ENCODE measurements at regions not wholly inside any gene's neighbourhood (a gene's known extent, or its start where the extent isn't known, plus 50 kb on each side); places are given as distances from the start of the nearest gene placed in this dataset.

DNA sequence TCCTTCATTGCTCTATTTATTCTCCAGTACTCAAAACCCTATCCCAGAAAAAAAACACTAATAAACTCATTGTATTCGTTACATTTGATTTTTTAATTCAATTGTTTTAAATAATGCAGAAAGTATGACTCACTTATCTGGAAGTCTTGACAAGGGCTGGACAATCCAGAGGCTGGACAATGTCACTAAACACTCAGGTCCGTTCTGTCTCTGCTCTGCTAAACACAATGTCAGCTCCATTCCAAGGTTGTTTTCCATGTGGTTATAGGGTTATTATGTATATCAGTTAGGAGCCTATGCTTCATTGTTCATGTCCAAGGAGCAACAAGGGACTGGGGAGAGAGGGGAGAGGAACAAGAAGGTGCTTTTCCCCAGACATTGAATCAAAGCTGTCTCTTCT is 125.5 kb downstream of the IRS1 start:
- H3K27ac ChIP-seq: no peak overlapping the region
- no peaks in the 10 kb centered on the region for H3K9me3 ChIP-seq
- H3K9ac ChIP-seq (ENCODE audit: low read depth in 2 of 2, low read length in 2 of 2): no peak overlapping the region
- TF ChIP-seq, protein P1, sequence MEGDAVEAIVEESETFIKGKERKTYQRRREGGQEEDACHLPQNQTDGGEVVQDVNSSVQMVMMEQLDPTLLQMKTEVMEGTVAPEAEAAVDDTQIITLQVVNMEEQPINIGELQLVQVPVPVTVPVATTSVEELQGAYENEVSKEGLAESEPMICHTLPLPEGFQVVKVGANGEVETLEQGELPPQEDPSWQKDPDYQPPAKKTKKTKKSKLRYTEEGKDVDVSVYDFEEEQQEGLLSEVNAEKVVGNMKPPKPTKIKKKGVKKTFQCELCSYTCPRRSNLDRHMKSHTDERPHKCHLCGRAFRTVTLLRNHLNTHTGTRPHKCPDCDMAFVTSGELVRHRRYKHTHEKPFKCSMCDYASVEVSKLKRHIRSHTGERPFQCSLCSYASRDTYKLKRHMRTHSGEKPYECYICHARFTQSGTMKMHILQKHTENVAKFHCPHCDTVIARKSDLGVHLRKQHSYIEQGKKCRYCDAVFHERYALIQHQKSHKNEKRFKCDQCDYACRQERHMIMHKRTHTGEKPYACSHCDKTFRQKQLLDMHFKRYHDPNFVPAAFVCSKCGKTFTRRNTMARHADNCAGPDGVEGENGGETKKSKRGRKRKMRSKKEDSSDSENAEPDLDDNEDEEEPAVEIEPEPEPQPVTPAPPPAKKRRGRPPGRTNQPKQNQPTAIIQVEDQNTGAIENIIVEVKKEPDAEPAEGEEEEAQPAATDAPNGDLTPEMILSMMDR (IDR thresholded peaks at IDR 0.05): no peak
- no peak for DNase-seq
- no peak overlapping the region for H3K4me3 ChIP-seq
- H3K27me3 ChIP-seq: no peaks in the 10 kb centered on the region
- no peaks in the 10 kb centered on the region for H3K36me3 ChIP-seq
- intact Hi-C loops (cut with DNase I): no loop called here
- H3K4me1 ChIP-seq: no peaks in the 10 kb centered on the region

DNA sequence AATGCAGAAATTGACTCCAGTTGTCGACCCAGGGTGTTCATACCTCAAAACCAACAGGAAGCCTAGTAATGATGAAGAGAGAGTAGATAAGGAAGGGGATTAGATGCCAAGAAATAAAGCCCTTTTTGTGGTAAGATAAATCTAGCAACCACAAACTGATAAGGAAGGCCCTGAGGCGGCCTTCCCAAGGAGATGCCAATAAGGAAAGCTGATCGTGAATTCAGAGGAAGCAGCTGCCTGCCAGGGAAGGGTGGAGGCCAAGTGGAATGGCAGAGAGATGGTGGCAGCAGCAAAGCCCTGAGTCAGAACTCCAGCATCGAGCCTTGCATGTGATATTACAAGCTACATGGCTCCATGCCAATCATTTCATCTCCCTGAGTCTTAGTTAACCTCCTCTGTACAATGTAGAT is 126.3 kb downstream of the IRS1 start:
- Histone ChIP-seq H3K27ac (no peak overlapping the region), H3K4me3 (no peak overlapping the region), H3K27me3 (no peaks in the 10 kb centered on the region), H3K36me3 (no peaks in the 10 kb centered on the region), H3K9me3 (no peaks in the 10 kb centered on the region), H3K9ac (ENCODE audit: low read depth in 2 of 2, low read length in 2 of 2) (no peak overlapping the region), H3K4me1 (no peaks in the 10 kb centered on the region)
- peak; percentile 75 for DNase-seq
- TF ChIP-seq, protein P1 (IDR thresholded peaks at IDR 0.05): no peak
- intact Hi-C loops (cut with DNase I): no loop called here

GRCh38 chr2:226671141-226671676 is 128.4 kb downstream of the IRS1 start:
- no peak for DNase-seq
- no peak overlapping the region for H3K27ac ChIP-seq
- H3K9me3 ChIP-seq: no peaks in the 10 kb centered on the region
- no peak overlapping the region for H3K9ac ChIP-seq (ENCODE audit: low read depth in 2 of 2, low read length in 2 of 2)
- TF ChIP-seq, protein P1 (IDR thresholded peaks at IDR 0.05): no peak
- no peak overlapping the region for H3K4me3 ChIP-seq
- no peaks in the 10 kb centered on the region for H3K4me1 ChIP-seq
- intact Hi-C loops (cut with DNase I): no loop called here
- no peaks in the 10 kb centered on the region for H3K27me3 ChIP-seq
- no peaks in the 10 kb centered on the region for H3K36me3 ChIP-seq

- H3K4me1 ChIP-seq: no peaks in the 10 kb centered on the region
- no peaks in the 10 kb centered on the region for H3K27me3 ChIP-seq
- no peak overlapping the region for H3K4me3 ChIP-seq
- TF ChIP-seq, protein P1 (IDR thresholded peaks at IDR 0.05): no peak
- no peaks in the 10 kb centered on the region for H3K9me3 ChIP-seq
- H3K9ac ChIP-seq (ENCODE audit: low read depth in 2 of 2, low read length in 2 of 2): no peak overlapping the region
- DNase-seq: no peak
- no peak overlapping the region for H3K27ac ChIP-seq
- intact Hi-C loops (cut with DNase I): no loop called here
- H3K36me3 ChIP-seq: no peaks in the 10 kb centered on the region
These were observed 129.7 kb downstream of the IRS1 start for GRCh38 chr2:226669905-226670304.

- intact Hi-C loops (cut with DNase I): no loop called here
- no peak overlapping the region for H3K9ac ChIP-seq (ENCODE audit: low read depth in 2 of 2, low read length in 2 of 2)
- H3K27ac ChIP-seq: no peak overlapping the region
- H3K36me3 ChIP-seq: no peaks in the 10 kb centered on the region
- H3K9me3 ChIP-seq: no peaks in the 10 kb centered on the region
- no peak overlapping the region for H3K4me3 ChIP-seq
- no peaks in the 10 kb centered on the region for H3K4me1 ChIP-seq
- no peak for DNase-seq
- H3K27me3 ChIP-seq: no peaks in the 10 kb centered on the region
- TF ChIP-seq, protein P1 (IDR thresholded peaks at IDR 0.05): no peak
These were observed 130.4 kb downstream of the IRS1 start for GRCh38 chr2:226669249-226669648.
